Mucosa of stomach (tissue), 1 donor: ENCODE measurements at regions not wholly inside any gene's neighbourhood (a gene's known extent, or its start where the extent isn't known, plus 50 kb on each side); places are given as distances from the start of the nearest gene placed in this dataset.
"Not testable (repeated sequence)": the region's sequence is repeated elsewhere in the genome, so short reads cannot be mapped to it uniquely, and the experiment has no call there.

Source experiments
- H3K27me3 ChIP-seq: one replicate; pipeline ENCODE4 v1.7.0; 2013; ENCODE audit warnings: mild to moderate bottlenecking, low read length; ENCODE audit not compliant: control insufficient read depth, insufficient read depth
- H3K36me3 ChIP-seq: one replicate; pipeline ENCODE4 v1.7.0; 2013; ENCODE audit warnings: low read length; ENCODE audit not compliant: control insufficient read depth, insufficient read depth
- H3K4me1 ChIP-seq: one replicate; pipeline ENCODE4 v1.7.0; 2013; ENCODE audit warnings: mild to moderate bottlenecking, low read length; ENCODE audit not compliant: control insufficient read depth, insufficient read depth
- H3K4me3 ChIP-seq: one replicate; pipeline ENCODE4 v1.7.0; 2013; ENCODE audit warnings: low read length
- H3K9ac ChIP-seq: one replicate; pipeline ENCODE4 v1.7.0; 2013; ENCODE audit warnings: mild to moderate bottlenecking, low read length, moderate library complexity
- H3K9me3 ChIP-seq: one replicate; pipeline ENCODE4 v1.7.0; 2013; ENCODE audit warnings: mild to moderate bottlenecking, low read length, moderate library complexity; ENCODE audit not compliant: control insufficient read depth
- donor health status: Pancreatic carcinoma.

DNA sequence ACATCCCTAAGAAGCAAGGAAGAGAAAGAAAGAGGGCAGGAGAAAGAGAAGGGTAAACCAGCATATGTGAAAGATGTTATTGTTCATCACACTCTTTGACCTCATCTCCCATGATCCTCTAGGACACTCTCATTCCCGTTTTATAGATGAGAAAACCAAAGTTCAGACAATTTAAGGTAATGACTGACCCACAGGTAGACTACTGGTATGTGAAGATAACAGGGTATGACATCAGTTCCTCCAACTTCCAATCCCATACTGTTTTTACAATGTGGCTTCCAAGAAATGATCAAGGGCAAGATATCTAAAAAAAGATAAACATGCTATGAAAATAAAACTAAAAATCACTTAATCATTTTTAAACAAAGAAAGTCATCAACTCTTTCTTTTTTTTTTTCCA lies 95.2 kb upstream of the TNFSF4 start:
- Histone ChIP-seq H3K9ac (no peak overlapping the region), H3K9me3 (no peaks in the 10 kb centered on the region), H3K36me3 (no peaks in the 10 kb centered on the region), H3K4me3 (no peak overlapping the region), H3K27me3 (no peaks in the 10 kb centered on the region), H3K4me1 (no peaks in the 10 kb centered on the region)

DNA sequence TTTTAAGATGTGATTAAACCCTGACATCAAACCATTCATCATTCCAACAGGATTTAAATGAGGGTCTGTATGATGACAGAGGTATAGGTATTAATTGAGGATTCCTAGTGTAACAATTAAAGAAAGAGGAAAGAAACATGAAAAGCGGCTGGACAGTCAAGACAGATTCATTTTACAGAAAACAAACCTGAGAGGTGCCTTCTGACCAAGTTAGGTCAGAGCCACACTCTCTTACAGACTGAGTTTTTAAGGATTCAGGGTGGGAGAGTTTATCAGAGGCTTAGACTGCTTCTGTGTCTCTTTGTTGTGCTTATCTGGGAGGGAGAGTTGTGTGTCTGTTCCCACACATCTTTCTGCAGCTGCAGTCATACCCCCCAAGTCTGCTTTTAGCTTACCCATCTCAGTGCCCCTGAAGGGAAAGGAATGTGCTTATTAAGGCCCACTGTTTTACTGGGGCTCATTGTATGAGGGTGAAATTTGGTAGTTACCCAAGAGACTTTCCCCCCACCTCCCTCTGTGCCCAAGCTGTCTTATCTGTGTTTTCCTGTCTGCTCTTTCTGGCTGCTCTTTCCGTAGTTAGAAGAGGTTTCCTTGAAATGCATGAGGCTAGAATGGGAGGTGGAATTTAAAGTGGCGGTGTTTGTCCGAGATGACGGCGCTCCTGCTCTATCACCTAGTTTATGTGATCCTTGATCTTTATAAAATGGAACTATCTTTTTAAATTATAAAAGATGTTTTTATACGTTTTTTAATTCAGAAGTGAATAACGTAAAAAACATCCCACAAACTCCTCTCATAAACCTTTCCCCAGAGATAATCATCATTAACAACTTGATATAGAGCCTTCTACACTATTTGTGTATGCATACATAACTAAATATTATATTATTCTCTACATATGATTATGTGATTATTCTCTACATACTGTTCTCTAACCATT lies 96.0 kb upstream of the TNFSF4 start:
- H3K9ac ChIP-seq, result no peak overlapping the region
- H3K27me3 ChIP-seq, result no peaks in the 10 kb centered on the region
- H3K4me1 ChIP-seq, result no peaks in the 10 kb centered on the region
- H3K4me3 ChIP-seq, result no peak overlapping the region
- H3K36me3 ChIP-seq, result no peaks in the 10 kb centered on the region
- H3K9me3 ChIP-seq, result no peaks in the 10 kb centered on the region

DNA sequence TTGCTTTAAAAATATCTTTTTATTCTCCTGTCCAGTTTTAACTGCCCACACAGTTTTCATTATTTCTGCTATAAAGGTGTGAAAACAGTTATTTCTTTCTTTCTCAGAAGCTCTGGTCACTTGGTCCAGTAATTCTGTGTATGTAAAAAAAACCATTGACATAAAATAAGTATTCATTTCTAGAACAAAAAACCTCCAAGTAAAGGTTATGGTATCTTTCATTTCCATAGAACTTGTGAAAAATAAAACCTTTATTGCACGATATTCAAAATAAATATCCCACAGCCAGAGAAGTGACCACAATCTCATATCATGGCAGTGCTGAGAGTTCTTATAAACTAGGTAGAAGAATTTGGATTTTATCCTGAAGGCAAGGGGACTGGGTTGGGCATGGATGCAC lies 96.9 kb upstream of the TNFSF4 start:
- Histone ChIP-seq H3K9me3 (no peaks in the 10 kb centered on the region), H3K9ac (no peak overlapping the region), H3K4me3 (no peak overlapping the region), H3K36me3 (no peaks in the 10 kb centered on the region), H3K4me1 (no peaks in the 10 kb centered on the region), H3K27me3 (no peaks in the 10 kb centered on the region)

DNA sequence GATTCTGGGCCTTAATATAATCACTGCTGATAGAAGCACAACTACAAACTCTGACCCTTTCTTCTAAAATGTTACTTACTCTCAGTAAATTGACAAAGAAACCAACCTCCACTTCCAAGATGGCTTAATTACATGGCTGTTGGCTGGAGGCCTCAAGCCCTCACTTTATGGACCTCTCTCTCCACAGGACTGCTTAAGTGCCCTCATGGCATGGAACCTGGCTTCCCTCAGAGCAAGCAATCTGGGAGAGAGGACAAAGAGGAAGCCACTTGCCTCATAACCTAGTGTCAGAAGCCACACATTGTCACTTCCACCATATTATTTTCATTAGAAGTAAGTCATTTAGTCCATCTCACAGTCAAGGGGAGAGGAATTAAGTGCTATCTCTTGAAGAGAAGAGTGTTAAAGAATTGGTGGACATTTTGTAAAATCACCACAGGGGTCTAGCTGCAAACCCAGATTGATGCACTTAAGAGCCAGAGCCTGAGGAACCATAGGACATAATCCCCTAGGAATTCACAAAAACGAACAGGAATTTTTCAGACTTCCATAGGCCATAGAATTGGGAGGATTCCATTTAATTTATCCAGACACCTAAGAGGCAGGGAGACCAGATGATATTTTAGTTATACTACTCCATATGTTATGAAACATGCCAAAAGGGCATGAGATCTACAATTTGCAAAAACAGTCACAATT lies 97.5 kb upstream of the TNFSF4 start:
- Histone ChIP-seq H3K9ac (no peak overlapping the region), H3K9me3 (no peaks in the 10 kb centered on the region), H3K27me3 (no peaks in the 10 kb centered on the region), H3K4me3 (no peak overlapping the region), H3K36me3 (no peaks in the 10 kb centered on the region), H3K4me1 (no peaks in the 10 kb centered on the region)

DNA sequence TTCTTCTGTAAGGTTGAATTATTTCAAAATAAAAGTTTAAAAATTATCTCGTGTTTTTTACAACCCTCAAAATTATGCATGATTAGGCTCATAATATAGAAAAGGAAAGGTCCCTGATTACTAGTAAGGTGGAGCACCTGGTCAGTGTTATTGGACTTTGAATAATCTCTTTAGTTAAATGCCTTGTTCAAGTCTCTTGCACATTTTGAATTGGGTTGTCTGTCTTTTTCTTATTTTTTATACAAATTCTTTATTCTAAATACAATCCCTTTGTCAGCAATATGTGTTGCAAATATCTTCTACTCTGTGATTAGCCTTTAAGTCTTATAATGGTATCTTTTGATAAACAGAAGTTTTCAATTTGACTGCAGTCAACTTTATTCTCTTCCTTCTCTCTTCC lies 100.7 kb upstream of the TNFSF4 start:
- Histone ChIP-seq H3K27me3 (no peaks in the 10 kb centered on the region), H3K9me3 (no peaks in the 10 kb centered on the region), H3K4me1 (no peaks in the 10 kb centered on the region)

DNA sequence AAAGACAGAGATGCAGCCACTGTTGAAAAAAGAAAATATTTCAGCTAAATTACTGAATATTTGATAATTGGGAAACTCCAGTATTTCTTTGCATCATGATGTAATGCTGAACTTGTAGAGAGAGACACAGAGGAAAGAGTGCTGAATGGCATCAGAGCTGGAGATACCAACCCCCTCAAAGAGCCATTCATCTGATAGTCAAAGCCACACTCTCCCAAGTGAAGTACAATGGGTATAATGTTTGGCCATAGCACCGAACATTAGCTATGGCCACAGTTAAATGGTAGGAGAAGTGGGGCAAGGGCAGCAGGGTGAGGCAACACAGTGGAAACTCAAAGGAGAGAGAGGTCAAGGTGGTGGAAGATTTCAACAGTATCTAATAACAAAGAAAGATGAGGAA lies 107.5 kb upstream of the TNFSF4 start:
- Histone ChIP-seq H3K4me1 (no peaks in the 10 kb centered on the region), H3K36me3 (no peaks in the 10 kb centered on the region), H3K4me3 (no peak overlapping the region), H3K9me3 (no peaks in the 10 kb centered on the region), H3K27me3 (no peaks in the 10 kb centered on the region), H3K9ac (no peak overlapping the region)

More for the DNA sequence above, 100.7 kb upstream of the TNFSF4 start:
- H3K36me3 ChIP-seq, result no peaks in the 10 kb centered on the region
- H3K4me3 ChIP-seq, result no peak overlapping the region
- no peak overlapping the region for H3K9ac ChIP-seq

DNA sequence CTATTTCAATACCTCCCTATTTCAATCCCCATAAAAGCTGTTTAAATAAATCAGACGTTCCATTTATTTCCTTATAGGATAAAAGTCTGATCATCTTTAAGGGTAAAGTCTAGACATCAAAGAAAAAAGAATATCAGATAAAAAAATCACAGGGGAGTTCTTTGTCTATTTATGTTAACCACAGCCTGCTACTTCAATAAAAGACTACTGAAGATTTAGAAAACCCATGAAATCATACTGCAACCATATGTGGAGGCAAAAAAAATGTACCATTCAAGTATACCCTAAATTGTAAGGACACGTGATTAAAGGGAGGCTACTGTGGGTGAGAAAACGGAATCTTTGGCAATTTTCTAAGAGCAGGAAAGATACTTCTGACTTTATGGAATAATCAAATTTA lies 108.2 kb upstream of the TNFSF4 start:
- Histone ChIP-seq H3K27me3 (no peaks in the 10 kb centered on the region), H3K4me3 (no peak overlapping the region), H3K9ac (no peak overlapping the region), H3K36me3 (no peaks in the 10 kb centered on the region), H3K9me3 (no peaks in the 10 kb centered on the region), H3K4me1 (no peaks in the 10 kb centered on the region)

DNA sequence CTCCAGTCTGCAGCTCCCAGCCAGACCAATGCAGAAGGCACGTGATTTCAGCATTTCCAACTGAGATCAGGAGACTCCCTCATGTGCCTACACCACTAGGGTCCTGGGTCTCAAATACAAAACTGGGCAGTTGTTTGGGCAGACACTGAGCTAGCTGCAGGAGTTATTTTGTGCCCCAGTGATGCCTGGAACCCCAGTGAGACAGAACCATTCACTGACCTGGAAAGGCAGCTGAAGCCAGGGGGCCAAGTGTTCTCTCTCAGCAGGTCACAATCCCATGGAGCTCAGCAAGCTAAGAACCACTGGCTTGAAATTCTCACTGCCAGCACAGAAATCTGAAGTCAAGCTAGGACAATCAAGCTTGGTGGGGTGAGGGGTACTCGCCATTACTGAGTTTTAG lies 111.7 kb upstream of the TNFSF4 start:
- H3K27me3 ChIP-seq, result no peaks in the 10 kb centered on the region
- H3K4me3 ChIP-seq, result no peak overlapping the region
- no peaks in the 10 kb centered on the region for H3K9me3 ChIP-seq
- H3K36me3 ChIP-seq, result no peaks in the 10 kb centered on the region
- H3K4me1 ChIP-seq, result no peaks in the 10 kb centered on the region
- no peak overlapping the region for H3K9ac ChIP-seq

DNA sequence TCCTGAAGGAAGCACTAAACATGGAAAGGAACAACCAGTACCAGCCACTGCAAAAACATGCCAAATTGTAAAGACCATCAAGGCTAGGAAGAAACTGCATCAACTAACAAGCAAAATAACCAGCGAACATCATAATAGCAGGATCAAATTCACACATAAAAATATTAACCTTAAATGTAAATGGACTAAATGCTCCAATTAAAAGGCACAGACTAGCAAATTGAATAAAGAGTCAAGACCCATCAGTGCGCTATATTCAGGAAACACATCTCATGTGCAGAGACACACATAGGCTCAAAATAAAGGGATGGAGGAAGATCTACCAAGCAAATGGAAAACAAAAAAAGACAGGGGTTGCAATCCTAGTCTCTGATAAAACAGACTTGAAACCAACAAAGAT lies 117.2 kb upstream of the TNFSF4 start:
- H3K4me3 ChIP-seq, H3K36me3 ChIP-seq, H3K9ac ChIP-seq, H3K27me3 ChIP-seq, H3K4me1 ChIP-seq, H3K9me3 ChIP-seq: not testable (repeated sequence)

DNA sequence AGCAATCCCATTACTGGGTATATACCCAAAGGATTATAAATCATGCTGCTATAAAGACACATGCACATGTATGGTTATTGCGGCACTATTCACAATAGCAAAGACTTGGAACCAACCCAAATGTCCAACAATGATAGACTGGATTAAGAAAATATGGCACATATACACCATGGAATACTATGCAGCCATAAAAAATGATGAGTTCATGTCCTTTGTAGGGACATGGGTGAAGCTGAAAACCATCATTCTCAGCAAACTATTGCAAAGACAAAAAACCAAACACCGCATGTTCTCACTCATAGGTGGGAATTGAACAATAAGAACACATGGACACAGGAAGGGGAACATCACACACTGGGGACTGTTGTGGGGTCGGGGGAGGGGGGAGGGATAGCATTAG lies 120.9 kb upstream of the TNFSF4 start:
- H3K9ac ChIP-seq, H3K27me3 ChIP-seq, H3K36me3 ChIP-seq, H3K4me3 ChIP-seq, H3K4me1 ChIP-seq, H3K9me3 ChIP-seq: not testable (repeated sequence)

DNA sequence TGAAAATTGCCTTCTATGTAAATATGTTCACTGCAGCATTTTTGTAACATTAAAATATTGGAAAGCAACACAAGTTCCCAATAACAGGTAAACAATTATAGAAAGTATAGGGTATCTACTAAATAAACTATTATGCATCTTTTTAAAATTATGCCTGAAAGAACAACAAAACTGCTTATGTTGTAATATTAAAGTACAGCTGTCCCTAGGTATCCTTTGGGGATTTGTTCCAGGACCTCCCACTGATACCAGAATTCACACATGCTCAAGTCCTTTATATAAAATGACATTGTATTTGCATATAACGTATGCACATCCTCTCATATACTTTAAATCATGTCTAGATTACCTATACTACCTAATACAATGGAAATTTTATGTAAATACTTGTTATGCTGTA lies 121.8 kb upstream of the TNFSF4 start:
- no peaks in the 10 kb centered on the region for H3K4me1 ChIP-seq
- no peaks in the 10 kb centered on the region for H3K9me3 ChIP-seq
- H3K4me3 ChIP-seq, result no peak overlapping the region
- no peaks in the 10 kb centered on the region for H3K36me3 ChIP-seq
- H3K9ac ChIP-seq, result no peak overlapping the region
- no peaks in the 10 kb centered on the region for H3K27me3 ChIP-seq

DNA sequence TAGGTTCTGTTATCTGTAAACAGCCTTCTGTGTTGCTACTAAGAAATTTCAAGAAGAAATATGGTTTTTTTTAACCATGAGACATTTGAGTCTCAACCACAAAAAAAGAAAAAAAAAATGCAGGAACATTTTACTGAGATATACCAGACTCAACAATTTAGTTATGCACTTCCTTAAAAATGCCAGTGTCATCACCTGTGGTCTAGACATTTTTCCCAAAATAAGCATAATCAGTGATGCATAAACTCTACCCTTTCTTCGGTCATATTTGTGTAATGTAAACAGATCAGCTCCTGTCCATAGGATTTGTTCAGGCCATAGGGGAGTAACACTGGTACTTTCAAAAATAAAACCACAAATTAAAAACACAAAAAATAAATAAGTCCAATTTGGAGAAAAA lies 122.6 kb upstream of the TNFSF4 start:
- H3K4me1 ChIP-seq, result no peaks in the 10 kb centered on the region
- no peaks in the 10 kb centered on the region for H3K9me3 ChIP-seq

More for the DNA sequence above, 122.6 kb upstream of the TNFSF4 start:
- Histone ChIP-seq H3K27me3 (no peaks in the 10 kb centered on the region), H3K9ac (no peak overlapping the region), H3K36me3 (no peaks in the 10 kb centered on the region), H3K4me3 (no peak overlapping the region)
